Ishikawa (cell line): ENCODE measurements at regions not wholly inside any gene's neighbourhood (a gene's known extent, or its start where the extent isn't known, plus 50 kb on each side); places are given as distances from the start of the nearest gene placed in this dataset.

ENCODE experiments used
- CEBPB ChIP-seq: IDR thresholded peaks from 2 replicates; pipeline ENCODE4 v1.6.1; 2012
- CREB1 ChIP-seq: IDR thresholded peaks from 2 replicates; pipeline ENCODE4 v1.6.1; 2012; ENCODE audit warnings: low read depth
- EGR1 ChIP-seq: IDR thresholded peaks from 2 replicates; pipeline ENCODE4 v1.6.1; 2012
- EP300 ChIP-seq: IDR thresholded peaks from 2 replicates; pipeline ENCODE4 v1.6.1; 2012; ENCODE audit warnings: borderline replicate concordance
- FOXM1 ChIP-seq: IDR thresholded peaks from 2 replicates; pipeline ENCODE4 v1.6.1; 2012; ENCODE audit warnings: low read depth, borderline replicate concordance
- MAX ChIP-seq: IDR thresholded peaks from 2 replicates; pipeline ENCODE4 v1.6.1; 2012
- NFIC ChIP-seq: IDR thresholded peaks from 2 replicates; pipeline ENCODE4 v1.6.1; 2012
- RAD21 ChIP-seq: IDR thresholded peaks from 2 replicates; pipeline ENCODE4 v1.6.1; 2012; ENCODE audit warnings: low read depth
- TAF1 ChIP-seq: IDR thresholded peaks from 2 replicates; pipeline ENCODE4 v1.6.1; 2012; ENCODE audit warnings: low read depth, mild to moderate bottlenecking
- TCF12 ChIP-seq: IDR thresholded peaks from 2 replicates; pipeline ENCODE4 v1.6.1; 2012; ENCODE audit warnings: low read depth
- TEAD4 ChIP-seq: IDR thresholded peaks from 2 replicates; pipeline ENCODE4 v1.6.1; 2012
- YY1 ChIP-seq: IDR thresholded peaks from 2 replicates; pipeline ENCODE4 v1.6.1; 2012; ENCODE audit warnings: low read depth
- ZBTB7A ChIP-seq: IDR thresholded peaks from 2 replicates; pipeline ENCODE4 v1.6.1; 2012; ENCODE audit warnings: low read depth
- TF ChIP-seq, protein P1 (sequence below): IDR thresholded peaks from 2 replicates; pipeline ENCODE4 v1.6.1; 2012; ENCODE audit warnings: low read depth, mild to moderate bottlenecking
- TF ChIP-seq, protein P2 (sequence below): IDR thresholded peaks from 2 replicates; pipeline ENCODE4 v1.6.1; 2012

GRCh38 chr9:86771941-86772634 is 175.2 kb downstream of the GAS1 start:
- TF ChIP-seq NFIC (no peak), EP300 (no peak), TEAD4 (no peak), CEBPB (no peak), EGR1 (no peak)
- TF ChIP-seq, protein P1, sequence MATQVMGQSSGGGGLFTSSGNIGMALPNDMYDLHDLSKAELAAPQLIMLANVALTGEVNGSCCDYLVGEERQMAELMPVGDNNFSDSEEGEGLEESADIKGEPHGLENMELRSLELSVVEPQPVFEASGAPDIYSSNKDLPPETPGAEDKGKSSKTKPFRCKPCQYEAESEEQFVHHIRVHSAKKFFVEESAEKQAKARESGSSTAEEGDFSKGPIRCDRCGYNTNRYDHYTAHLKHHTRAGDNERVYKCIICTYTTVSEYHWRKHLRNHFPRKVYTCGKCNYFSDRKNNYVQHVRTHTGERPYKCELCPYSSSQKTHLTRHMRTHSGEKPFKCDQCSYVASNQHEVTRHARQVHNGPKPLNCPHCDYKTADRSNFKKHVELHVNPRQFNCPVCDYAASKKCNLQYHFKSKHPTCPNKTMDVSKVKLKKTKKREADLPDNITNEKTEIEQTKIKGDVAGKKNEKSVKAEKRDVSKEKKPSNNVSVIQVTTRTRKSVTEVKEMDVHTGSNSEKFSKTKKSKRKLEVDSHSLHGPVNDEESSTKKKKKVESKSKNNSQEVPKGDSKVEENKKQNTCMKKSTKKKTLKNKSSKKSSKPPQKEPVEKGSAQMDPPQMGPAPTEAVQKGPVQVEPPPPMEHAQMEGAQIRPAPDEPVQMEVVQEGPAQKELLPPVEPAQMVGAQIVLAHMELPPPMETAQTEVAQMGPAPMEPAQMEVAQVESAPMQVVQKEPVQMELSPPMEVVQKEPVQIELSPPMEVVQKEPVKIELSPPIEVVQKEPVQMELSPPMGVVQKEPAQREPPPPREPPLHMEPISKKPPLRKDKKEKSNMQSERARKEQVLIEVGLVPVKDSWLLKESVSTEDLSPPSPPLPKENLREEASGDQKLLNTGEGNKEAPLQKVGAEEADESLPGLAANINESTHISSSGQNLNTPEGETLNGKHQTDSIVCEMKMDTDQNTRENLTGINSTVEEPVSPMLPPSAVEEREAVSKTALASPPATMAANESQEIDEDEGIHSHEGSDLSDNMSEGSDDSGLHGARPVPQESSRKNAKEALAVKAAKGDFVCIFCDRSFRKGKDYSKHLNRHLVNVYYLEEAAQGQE = no peak

- TF ChIP-seq RAD21 = no peak
- TF ChIP-seq FOXM1 = no peak
- TF ChIP-seq EP300 = no peak
- no peak for TF ChIP-seq YY1
- TF ChIP-seq, protein P2, sequence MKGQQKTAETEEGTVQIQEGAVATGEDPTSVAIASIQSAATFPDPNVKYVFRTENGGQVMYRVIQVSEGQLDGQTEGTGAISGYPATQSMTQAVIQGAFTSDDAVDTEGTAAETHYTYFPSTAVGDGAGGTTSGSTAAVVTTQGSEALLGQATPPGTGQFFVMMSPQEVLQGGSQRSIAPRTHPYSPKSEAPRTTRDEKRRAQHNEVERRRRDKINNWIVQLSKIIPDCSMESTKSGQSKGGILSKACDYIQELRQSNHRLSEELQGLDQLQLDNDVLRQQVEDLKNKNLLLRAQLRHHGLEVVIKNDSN = no peak
- TF ChIP-seq CREB1 = no peak
- no peak for TF ChIP-seq CEBPB
- TF ChIP-seq TEAD4 = no peak
- TF ChIP-seq TCF12 = no peak
- no peak for TF ChIP-seq ZBTB7A
- TF ChIP-seq, protein P1 = no peak
- no peak for TF ChIP-seq EGR1
- TF ChIP-seq MAX = no peak
- no peak for TF ChIP-seq TAF1
- TF ChIP-seq NFIC = no peak
These were observed 175.9 kb downstream of the GAS1 start for GRCh38 chr9:86771420-86771819.

- TF ChIP-seq RAD21 (no peak), EGR1 (no peak), FOXM1 (no peak), MAX (no peak), ZBTB7A (no peak), NFIC (no peak), CEBPB (no peak), EP300 (no peak), YY1 (no peak), TCF12 (no peak), TEAD4 (no peak), CREB1 (no peak), TAF1 (no peak)
- TF ChIP-seq, protein P2 = no peak
- TF ChIP-seq, protein P1 = no peak
These were observed 178.6 kb downstream of the GAS1 start for GRCh38 chr9:86768709-86769108.

- TF ChIP-seq ZBTB7A (no peak), NFIC (no peak), TEAD4 (no peak), TAF1 (no peak), CEBPB (no peak), CREB1 (no peak), EGR1 (no peak), YY1 (no peak), FOXM1 (no peak), EP300 (no peak), MAX (no peak)
- TF ChIP-seq, protein P2 = no peak
- TF ChIP-seq, protein P1 = no peak
These were observed 179.3 kb downstream of the GAS1 start for GRCh38 chr9:86768020-86768419.
